SJSA1 (cell line): ENCODE measurements at regions not wholly inside any gene's neighbourhood (a gene's known extent, or its start where the extent isn't known, plus 50 kb on each side); places are given as distances from the start of the nearest gene placed in this dataset.

Source experiments
- DNase-seq, 2 experiments: peaks; one replicate each; pipeline ENCODE4 v3.0.0-alpha.2; 2015 to 2020; ENCODE audit warnings: low spot score in 2 of 2, low read depth in 1 of 2
- H3K27ac ChIP-seq: fragments of 250-450 bp; sonication (Bioruptor Pico); 2 replicates; pipeline ENCODE4 v1.5.1; 2020; ENCODE audit warnings: mild to moderate bottlenecking, moderate library complexity
- H3K27me3 ChIP-seq: fragments of 250-450 bp; sonication (Bioruptor Pico); replicated peaks from 2 replicates; pipeline ENCODE4 v1.5.1; 2020; ENCODE audit warnings: mild to moderate bottlenecking, moderate library complexity
- H3K36me3 ChIP-seq: fragments of 250-450 bp; sonication (Bioruptor Pico); 2 replicates; pipeline ENCODE4 v1.5.1; 2020; ENCODE audit warnings: mild to moderate bottlenecking
- H3K4me1 ChIP-seq: fragments of 250-450 bp; sonication (Bioruptor Pico); replicated peaks from 2 replicates; pipeline ENCODE4 v1.6.1; 2021; ENCODE audit warnings: mild to moderate bottlenecking
- H3K4me3 ChIP-seq: fragments of 250-450 bp; sonication (Bioruptor Pico); 2 replicates; pipeline ENCODE4 v1.5.1; 2020; ENCODE audit warnings: mild to moderate bottlenecking
- H3K9me3 ChIP-seq: fragments of 250-450 bp; sonication (Bioruptor Pico); replicated peaks from 2 replicates; pipeline ENCODE4 v1.5.1; 2020; ENCODE audit warnings: mild to moderate bottlenecking

DNA sequence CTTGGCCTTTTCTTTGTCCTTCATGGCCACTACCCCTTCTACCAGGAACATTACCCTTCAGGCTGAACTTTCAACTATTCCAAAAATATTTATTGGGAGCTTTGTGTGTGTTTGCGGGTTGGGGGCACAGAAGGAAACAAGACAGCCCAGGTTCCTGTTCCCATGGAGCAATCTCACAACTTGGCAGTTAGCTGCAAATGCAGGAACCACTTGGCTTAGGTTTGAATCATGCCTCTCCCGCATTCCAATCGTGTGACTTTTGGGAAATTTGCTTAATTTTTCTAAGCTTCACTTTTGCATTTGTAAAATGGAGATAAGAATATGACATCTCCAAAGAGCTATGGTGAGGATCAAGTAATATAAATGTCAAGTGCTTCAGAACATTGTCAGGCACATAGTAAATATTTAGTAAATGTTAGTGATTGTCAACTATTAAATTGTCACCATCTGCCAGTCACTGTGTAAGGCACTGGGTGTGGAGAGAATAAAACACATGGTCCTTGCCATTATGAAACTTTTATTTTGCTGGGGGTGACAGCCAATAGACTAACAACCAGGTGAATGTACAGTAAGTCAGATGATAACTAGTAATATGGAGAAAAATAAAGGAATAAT, 277.1 kb downstream of the SNX13 start:
- DNase-seq, result peak; percentile 59 to 66
- H3K4me1 ChIP-seq, result peaks cover 24% of the 10 kb centered on the region
- peak overlapping the region; percentile 95 for H3K27ac ChIP-seq
- H3K9me3 ChIP-seq, result no peaks in the 10 kb centered on the region
- no peaks in the 10 kb centered on the region for H3K27me3 ChIP-seq
- H3K4me3 ChIP-seq, result no peak overlapping the region
- no peaks in the 10 kb centered on the region for H3K36me3 ChIP-seq

DNA sequence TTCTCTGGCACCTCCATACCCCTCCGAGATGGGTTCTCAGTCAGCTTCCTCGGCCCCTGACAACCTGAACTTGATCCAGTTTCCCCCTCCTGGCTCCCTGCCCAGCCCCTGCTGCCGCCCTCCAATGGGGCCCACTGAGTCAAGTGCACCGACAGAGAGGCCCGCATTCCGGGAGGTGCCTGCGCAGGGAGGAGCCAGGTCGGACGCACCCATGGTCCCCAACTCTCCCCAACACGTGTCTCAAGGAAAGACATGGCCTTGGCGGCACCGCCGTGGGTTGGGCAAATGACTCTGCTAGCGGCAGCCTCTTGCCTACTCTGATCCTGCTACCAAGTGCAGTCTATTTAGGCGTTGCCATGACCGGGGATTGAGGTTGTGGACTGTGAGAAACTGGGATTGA, 275.3 kb downstream of the SNX13 start:
- no peak for DNase-seq
- no peaks in the 10 kb centered on the region for H3K36me3 ChIP-seq
- no peak overlapping the region for H3K4me3 ChIP-seq
- H3K9me3 ChIP-seq, result no peaks in the 10 kb centered on the region
- no peak overlapping the region for H3K27ac ChIP-seq
- no peaks in the 10 kb centered on the region for H3K27me3 ChIP-seq
- H3K4me1 ChIP-seq, result peaks cover 24% of the 10 kb centered on the region

DNA sequence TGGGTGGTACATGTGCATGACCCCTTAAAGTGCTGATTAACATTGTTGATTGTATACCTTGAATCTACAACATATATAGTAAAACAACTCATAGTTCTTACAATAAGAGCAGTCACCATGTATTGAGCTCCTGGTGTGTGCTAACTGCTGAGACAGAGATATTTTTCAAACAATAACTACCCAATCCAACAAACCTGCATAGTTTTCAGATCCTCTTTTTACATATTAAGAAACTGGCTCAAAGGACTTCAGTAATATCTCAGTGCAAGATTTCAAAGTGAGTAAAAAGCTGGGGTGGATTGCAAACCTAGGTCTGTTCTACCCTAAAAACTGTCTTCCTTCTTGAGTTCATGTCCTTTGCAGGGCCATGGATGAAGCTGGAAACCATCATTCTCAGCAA, 272.2 kb downstream of the SNX13 start:
- no peaks in the 10 kb centered on the region for H3K27me3 ChIP-seq
- H3K36me3 ChIP-seq, result no peaks in the 10 kb centered on the region
- no peak overlapping the region for H3K4me3 ChIP-seq
- peaks cover 6% of the 10 kb centered on the region for H3K4me1 ChIP-seq
- H3K9me3 ChIP-seq, result no peaks in the 10 kb centered on the region
- DNase-seq, result no peak
- no peak overlapping the region for H3K27ac ChIP-seq

DNA sequence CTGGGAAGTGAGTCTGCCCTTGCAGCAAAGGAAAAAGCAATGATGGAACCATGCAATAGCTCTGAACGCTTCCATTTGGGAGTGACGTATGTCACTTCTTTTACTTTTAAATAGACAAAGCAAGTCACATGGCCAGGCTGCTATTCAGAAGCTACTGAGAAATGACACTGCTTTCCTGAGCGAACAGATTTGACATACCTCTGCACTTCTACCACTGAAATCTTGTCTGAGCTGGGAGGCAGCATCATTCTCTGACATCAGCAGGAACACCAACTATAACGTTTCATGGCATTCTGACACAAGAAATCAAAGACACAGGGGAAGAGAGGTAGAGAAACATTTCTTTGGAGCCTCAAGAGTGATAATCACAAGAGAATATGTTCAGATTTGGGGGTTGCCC, 271.1 kb downstream of the SNX13 start:
- no peaks in the 10 kb centered on the region for H3K9me3 ChIP-seq
- no peaks in the 10 kb centered on the region for H3K27me3 ChIP-seq
- no peak overlapping the region for H3K27ac ChIP-seq
- H3K4me1 ChIP-seq, result no peaks in the 10 kb centered on the region
- H3K36me3 ChIP-seq, result no peaks in the 10 kb centered on the region
- H3K4me3 ChIP-seq, result no peak overlapping the region
- no peak for DNase-seq

DNA sequence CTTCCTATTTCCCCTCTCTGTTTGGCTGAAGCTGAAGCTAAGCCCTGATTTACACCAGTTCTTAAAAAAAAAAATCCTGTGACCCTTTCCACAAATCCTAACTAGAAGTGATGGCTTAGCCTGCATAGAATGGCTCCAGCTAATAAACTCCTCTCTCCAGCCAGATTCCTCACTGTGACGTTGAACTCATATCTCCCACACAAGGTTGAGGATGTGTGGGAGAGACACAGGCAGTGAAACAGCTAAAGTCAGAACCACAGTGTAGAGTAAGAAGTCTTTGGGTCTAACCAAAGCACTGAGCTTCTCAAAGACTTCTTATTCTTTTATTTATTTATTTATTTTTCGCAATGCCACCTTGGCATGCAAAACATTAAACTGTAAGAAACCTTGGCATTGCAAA, 268.3 kb downstream of the SNX13 start:
- no peaks in the 10 kb centered on the region for H3K9me3 ChIP-seq
- no peak overlapping the region for H3K4me3 ChIP-seq
- no peak overlapping the region for H3K27ac ChIP-seq
- H3K4me1 ChIP-seq, result no peaks in the 10 kb centered on the region
- no peaks in the 10 kb centered on the region for H3K27me3 ChIP-seq
- DNase-seq, result no peak
- H3K36me3 ChIP-seq, result no peaks in the 10 kb centered on the region

DNA sequence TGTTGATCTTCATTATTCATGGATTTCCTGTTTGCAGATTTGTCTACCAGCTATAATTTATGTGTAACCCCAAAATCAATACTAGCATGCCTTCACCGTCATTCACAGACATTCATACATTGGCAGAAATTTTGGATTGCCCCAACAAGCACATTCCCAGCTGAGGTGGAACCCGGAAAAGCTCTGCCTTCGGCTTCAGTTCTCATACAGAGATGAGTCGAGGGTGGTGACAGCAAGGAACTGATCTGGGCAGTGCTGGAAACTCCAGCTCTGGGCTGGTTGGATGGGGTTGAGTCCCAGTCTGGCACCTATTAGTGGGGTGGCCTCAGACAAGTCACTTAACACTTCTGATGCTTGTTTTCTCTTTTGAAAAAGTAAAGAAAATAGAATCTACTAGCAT, 267.5 kb downstream of the SNX13 start:
- no peaks in the 10 kb centered on the region for H3K4me1 ChIP-seq
- H3K36me3 ChIP-seq, result no peaks in the 10 kb centered on the region
- H3K27me3 ChIP-seq, result no peaks in the 10 kb centered on the region
- H3K27ac ChIP-seq, result no peak overlapping the region
- DNase-seq, result no peak
- H3K4me3 ChIP-seq, result no peak overlapping the region
- H3K9me3 ChIP-seq, result no peaks in the 10 kb centered on the region

DNA sequence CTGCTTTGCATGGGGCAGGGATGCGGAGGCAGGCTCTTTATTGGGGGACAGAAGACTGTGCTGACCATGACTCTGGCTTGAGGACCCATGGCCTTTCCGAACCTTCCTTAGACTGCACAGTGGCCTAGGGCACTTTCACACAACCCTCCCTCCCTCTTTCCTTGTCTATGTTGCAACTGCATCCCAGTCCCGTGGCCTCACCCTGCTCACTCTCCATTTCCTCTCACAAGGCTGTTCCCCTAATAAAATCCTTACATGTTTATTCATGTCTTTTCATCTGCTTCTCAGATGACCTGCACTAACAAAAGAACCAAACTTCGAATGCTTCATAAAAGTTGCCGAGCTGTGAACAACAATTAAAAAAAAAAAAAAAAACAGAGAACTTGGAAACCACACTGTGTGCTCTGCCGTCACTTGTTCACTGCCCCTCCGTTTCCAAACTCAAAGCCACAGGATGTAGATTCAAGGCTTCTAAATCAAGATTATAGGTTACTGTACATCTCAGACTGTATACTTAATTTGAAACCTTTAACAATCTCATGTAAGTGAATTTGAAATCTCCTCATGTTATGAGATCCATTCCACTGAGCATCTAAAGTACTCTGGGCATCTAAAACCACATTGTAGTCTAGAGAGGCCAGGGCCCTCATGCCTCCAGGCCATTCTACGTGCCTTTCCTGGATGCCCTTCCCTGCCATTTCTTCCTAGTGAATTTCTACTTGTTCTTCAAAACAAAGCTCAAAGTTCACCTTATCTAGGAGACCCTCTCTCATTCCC, 265.9 kb downstream of the SNX13 start:
- Histone ChIP-seq H3K4me3 (no peak overlapping the region), H3K27me3 (no peaks in the 10 kb centered on the region), H3K36me3 (no peaks in the 10 kb centered on the region), H3K27ac (no peak overlapping the region), H3K4me1 (peaks cover 1% of the 10 kb centered on the region), H3K9me3 (no peaks in the 10 kb centered on the region)
- DNase-seq, result no peak

DNA sequence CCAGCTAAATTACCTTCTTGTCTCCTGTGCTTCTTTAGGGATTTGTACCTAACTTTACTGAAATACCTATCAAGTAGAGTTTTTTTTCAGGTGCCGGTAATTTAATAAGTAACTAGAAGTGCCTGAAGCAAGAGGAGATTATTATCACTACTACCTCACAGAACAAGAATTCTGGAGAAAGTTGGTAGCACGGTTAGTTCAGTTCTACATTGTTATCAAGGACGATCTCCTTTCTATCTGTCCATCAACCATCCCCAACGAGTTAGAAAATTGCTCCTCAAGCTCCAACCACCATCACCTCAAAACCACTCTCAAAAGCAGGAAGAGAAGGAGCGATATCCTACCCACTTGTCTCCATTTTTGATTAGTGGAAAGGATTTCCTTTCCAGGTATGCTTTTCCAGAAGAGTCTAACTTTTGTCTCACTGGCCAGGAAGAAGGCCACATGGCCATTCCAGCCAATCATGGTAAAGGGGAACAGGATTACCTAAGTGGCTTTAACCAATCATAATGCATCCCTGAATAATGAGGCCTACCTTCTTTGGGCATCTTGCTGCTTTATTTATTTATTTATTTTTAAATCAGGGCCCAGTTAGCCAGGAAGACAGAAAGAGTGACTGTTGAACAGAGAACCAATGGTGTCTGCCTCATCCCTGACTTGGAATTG, 265.2 kb downstream of the SNX13 start:
- Histone ChIP-seq H3K4me3 (no peak overlapping the region), H3K9me3 (no peaks in the 10 kb centered on the region), H3K36me3 (no peaks in the 10 kb centered on the region), H3K4me1 (peaks cover 8% of the 10 kb centered on the region), H3K27ac (no peak overlapping the region), H3K27me3 (no peaks in the 10 kb centered on the region)
- DNase-seq, result no peak

DNA sequence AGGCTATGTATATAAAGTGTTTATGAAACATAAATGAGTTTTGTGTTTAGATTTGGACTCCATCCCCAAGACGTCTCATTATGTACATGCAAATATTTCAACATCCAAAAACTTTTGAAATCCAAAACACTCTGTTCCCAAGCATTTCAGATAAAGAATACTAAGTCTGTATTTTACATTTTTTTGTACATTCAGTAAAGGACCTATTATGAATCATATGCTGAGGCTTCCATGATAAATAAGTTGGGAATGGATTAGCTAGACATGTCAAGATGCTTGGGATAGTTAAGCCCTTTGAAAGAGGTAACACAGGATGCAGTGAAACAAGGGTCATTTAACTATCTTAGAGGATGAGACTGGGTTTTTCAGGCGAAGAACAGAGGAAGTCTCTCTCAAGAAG, 262.9 kb downstream of the SNX13 start:
- no peaks in the 10 kb centered on the region for H3K27me3 ChIP-seq
- no peaks in the 10 kb centered on the region for H3K9me3 ChIP-seq
- no peak overlapping the region for H3K27ac ChIP-seq
- H3K4me3 ChIP-seq, result no peak overlapping the region
- peaks cover 20% of the 10 kb centered on the region for H3K4me1 ChIP-seq
- no peaks in the 10 kb centered on the region for H3K36me3 ChIP-seq
- no peak for DNase-seq

DNA sequence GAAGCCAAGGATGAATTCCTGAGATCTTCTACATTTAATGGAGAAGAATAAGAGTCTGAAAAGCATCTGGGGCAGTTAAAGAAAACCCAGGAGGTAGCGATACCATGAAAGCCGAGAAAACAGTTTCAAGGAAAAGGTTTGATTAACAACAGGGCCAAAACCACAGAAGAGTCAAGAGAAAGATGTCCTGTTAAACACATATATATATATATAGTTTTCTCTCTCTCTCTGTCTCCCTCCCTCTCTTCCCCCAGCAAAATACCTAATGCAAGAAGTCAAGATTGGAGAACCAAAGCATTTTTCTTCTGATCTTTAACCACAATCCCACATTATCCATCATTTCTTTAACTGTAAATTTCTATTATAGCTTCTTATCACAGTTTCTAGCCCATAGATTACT, 261.4 kb downstream of the SNX13 start:
- DNase-seq, result no peak
- H3K36me3 ChIP-seq, result no peaks in the 10 kb centered on the region
- no peaks in the 10 kb centered on the region for H3K27me3 ChIP-seq
- H3K27ac ChIP-seq, result no peak overlapping the region
- no peak overlapping the region for H3K4me3 ChIP-seq
- no peaks in the 10 kb centered on the region for H3K9me3 ChIP-seq
- peaks cover 20% of the 10 kb centered on the region for H3K4me1 ChIP-seq

DNA sequence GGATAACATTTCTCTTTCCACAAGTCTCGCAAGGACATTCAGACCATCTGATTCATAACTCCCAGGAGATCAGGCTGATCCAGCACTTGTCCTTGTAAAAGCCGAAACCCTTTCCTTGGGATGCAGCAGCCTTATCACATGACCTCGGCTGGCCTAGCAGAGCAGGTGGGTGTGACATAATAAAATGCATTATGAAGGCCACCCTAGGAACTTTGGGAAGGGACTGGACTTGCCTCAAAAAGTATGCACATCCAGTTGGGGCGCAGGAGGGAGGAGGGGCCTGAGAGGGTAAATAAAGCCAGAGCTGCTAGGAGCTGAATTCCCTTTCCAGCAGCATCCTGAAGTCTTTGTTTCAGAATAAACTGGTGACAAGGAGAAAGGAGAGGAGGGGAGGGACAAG, 260.8 kb downstream of the SNX13 start:
- no peak overlapping the region for H3K4me3 ChIP-seq
- H3K4me1 ChIP-seq, result peaks cover 20% of the 10 kb centered on the region
- DNase-seq, result no peak
- H3K36me3 ChIP-seq, result no peaks in the 10 kb centered on the region
- no peaks in the 10 kb centered on the region for H3K27me3 ChIP-seq
- H3K27ac ChIP-seq, result peak overlapping the region; percentile 67
- no peaks in the 10 kb centered on the region for H3K9me3 ChIP-seq

DNA sequence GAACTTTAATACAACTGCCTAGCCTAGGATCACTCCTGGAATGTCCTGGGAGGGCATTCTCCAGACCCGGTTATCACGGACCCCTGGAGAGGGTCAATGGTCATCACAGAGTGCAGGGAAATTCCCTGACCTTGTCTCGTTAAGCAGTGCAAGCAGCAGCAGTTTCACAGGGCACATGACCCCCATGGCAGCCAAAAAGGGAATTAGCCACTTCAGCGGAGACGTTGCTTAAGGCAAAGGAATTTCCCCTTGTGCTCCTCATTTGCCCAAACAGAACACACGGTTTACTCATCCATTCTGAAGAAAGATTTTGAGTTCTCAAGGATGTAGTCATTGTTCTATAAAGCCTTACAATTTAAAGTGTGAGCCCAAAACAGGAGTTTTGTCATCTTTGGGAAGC, 260.3 kb downstream of the SNX13 start:
- Histone ChIP-seq H3K36me3 (no peaks in the 10 kb centered on the region), H3K27ac (peak overlapping the region; percentile 67), H3K4me1 (peaks cover 20% of the 10 kb centered on the region), H3K4me3 (no peak overlapping the region), H3K27me3 (no peaks in the 10 kb centered on the region), H3K9me3 (no peaks in the 10 kb centered on the region)
- DNase-seq, result peak; percentile 57 to 65

DNA sequence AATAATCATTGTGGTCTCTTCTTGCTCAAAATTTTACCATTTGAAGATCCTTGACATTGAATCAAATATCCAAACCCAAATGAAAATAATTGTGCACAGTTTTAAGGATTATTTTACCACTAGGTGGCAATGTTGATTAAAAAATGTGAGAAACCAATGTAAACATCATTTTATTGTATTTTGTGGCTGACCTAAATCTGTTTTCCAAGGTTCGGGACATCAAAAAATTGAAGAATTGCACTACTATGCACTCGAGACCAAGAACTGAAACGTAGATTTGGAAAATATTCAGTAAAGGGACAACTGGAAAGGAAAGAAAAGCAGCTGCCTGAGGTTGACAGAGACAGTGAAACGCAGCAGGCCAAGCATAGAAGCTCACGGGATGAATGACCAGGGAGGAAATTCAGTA, 259.3 kb downstream of the SNX13 start:
- peak in 1 of 2 experiments; percentile 47 for DNase-seq
- no peaks in the 10 kb centered on the region for H3K27me3 ChIP-seq
- no peak overlapping the region for H3K27ac ChIP-seq
- H3K9me3 ChIP-seq, result no peaks in the 10 kb centered on the region
- H3K4me1 ChIP-seq, result peaks cover 20% of the 10 kb centered on the region
- no peaks in the 10 kb centered on the region for H3K36me3 ChIP-seq
- H3K4me3 ChIP-seq, result no peak overlapping the region

DNA sequence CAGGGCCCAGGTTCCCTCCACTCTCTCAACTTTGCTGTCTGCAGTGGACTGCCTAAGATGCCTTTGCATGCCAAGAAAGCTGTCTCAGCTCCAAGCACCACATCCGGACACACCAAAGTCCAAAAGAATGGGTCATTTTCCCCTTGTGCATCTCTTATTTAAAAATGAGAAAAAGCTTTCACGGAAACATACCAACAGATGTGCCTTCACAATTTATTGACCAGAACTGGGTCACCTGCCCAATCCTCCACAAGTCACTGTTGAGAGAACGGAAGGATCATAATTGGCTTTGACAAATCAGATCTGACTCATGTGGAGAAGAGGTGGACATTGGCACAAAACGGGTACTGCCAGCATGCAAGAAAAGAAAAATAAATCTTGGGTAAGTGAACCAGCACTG, 258.3 kb downstream of the SNX13 start:
- H3K4me3 ChIP-seq, result no peak overlapping the region
- peaks cover 20% of the 10 kb centered on the region for H3K4me1 ChIP-seq
- DNase-seq, result no peak
- H3K9me3 ChIP-seq, result no peaks in the 10 kb centered on the region
- H3K36me3 ChIP-seq, result no peaks in the 10 kb centered on the region
- no peaks in the 10 kb centered on the region for H3K27me3 ChIP-seq
- no peak overlapping the region for H3K27ac ChIP-seq
